ENCODE measurements at regions not wholly inside any gene's neighbourhood (a gene's known extent, or its start where the extent isn't known, plus 50 kb on each side); places are given as distances from the start of the nearest gene placed in this dataset.

- no peak for TF ChIP-seq EP300 (IDR thresholded peaks at IDR 0.05)
- TF ChIP-seq, protein P1, sequence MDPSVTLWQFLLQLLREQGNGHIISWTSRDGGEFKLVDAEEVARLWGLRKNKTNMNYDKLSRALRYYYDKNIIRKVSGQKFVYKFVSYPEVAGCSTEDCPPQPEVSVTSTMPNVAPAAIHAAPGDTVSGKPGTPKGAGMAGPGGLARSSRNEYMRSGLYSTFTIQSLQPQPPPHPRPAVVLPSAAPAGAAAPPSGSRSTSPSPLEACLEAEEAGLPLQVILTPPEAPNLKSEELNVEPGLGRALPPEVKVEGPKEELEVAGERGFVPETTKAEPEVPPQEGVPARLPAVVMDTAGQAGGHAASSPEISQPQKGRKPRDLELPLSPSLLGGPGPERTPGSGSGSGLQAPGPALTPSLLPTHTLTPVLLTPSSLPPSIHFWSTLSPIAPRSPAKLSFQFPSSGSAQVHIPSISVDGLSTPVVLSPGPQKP (IDR thresholded peaks at IDR 0.05; ENCODE audit: low read depth, low read length): no peak
- TF ChIP-seq, protein P2, sequence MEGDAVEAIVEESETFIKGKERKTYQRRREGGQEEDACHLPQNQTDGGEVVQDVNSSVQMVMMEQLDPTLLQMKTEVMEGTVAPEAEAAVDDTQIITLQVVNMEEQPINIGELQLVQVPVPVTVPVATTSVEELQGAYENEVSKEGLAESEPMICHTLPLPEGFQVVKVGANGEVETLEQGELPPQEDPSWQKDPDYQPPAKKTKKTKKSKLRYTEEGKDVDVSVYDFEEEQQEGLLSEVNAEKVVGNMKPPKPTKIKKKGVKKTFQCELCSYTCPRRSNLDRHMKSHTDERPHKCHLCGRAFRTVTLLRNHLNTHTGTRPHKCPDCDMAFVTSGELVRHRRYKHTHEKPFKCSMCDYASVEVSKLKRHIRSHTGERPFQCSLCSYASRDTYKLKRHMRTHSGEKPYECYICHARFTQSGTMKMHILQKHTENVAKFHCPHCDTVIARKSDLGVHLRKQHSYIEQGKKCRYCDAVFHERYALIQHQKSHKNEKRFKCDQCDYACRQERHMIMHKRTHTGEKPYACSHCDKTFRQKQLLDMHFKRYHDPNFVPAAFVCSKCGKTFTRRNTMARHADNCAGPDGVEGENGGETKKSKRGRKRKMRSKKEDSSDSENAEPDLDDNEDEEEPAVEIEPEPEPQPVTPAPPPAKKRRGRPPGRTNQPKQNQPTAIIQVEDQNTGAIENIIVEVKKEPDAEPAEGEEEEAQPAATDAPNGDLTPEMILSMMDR (IDR thresholded peaks at IDR 0.05): no peak
- TF ChIP-seq ZFP36 (IDR thresholded peaks at IDR 0.05; ENCODE audit: borderline replicate concordance, partially characterized antibody): no peak
- no peak for TF ChIP-seq HOXA7 (CRISPR knock-in tag; IDR thresholded peaks at IDR 0.05)
- TF ChIP-seq KDM1A (IDR thresholded peaks at IDR 0.05; ENCODE audit: low read depth): no peak
Measured at GRCh38 chr18:65651192-65651591, 99.6 kb upstream of the CDH7 start.
